ENCODE measurements at regions not wholly inside any gene's neighbourhood (a gene's known extent, or its start where the extent isn't known, plus 50 kb on each side); places are given as distances from the start of the nearest gene placed in this dataset.
"Not testable (repeated sequence)": the region's sequence is repeated elsewhere in the genome, so short reads cannot be mapped to it uniquely, and the experiment has no call there.

DNA sequence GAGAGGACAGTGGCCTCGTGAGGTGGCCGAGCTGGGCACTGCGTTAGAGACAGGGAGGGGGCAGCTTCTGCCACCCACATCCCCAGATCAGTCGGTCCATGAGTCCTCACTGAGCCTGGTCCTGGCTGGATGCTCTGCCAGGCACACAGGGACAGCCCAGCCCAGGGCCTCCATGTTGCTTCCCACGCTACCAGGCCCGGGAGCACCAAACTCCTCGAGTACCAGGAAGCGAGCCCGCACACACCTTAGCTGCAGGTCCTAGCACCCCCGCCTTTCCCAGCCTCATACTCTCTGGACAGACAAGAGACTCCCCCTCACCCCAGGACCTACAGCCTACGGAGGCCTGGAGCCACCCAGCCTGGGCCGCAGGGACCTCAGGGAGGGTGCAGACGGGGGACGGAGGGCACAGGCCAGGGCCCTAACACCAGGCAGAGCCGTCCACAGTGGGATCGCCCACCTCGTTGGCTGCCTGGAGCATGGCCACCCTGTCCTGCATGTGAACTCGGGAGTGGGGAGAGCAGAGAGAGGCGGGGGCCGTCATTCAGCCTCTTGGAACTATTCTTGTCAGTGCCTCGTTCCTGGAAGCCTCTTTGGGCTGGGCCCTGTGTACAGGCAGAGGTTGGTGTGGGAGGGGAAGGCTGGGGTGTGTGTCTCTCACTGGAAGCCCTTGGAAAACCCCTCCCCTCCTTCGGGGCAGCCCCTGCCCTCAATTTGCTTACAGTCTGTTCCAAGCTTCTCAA is 90.9 kb upstream of the RUNX3 start:
- in situ Hi-C loops (cut with HindIII; ENCODE audit: low pct_ligation_motif_present, low pct_unique_long_range_greater_than_20kb, low sequenced_read_pairs): no loop called here
- no peak for DNase-seq

DNA sequence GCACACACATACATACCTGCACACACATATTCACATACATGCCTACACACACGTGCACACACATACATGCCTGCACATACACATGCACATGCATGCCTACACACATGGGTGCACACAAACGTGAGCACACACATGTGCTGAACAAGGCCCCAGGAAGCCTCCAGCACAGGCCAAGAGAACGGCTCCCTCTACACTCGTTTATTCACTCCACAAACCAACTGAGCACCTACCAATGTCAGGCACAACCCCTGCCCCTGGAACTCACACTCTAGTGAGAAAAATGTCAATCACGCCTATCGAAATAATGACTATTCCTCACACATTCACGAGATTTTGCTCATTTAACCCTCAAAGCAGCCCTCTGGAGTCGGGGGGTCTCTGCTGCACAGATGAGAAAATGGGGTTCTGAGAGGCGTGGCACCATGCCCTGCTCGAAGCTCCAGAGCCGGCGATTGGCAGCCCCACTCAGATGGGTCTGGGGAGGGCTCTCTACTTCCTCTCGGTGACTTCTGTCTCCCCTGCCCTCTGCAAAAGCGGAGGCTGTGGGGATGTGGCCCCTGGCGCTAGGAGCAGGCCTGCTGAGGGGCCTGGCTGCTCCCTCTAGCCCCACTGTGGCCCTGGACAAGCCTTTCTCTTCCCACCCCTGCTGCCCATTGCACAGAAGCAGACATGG is 90.2 kb upstream of the RUNX3 start:
- in situ Hi-C loops (cut with HindIII; ENCODE audit: low pct_ligation_motif_present, low pct_unique_long_range_greater_than_20kb, low sequenced_read_pairs): no loop called here
- no peak for DNase-seq

DNA sequence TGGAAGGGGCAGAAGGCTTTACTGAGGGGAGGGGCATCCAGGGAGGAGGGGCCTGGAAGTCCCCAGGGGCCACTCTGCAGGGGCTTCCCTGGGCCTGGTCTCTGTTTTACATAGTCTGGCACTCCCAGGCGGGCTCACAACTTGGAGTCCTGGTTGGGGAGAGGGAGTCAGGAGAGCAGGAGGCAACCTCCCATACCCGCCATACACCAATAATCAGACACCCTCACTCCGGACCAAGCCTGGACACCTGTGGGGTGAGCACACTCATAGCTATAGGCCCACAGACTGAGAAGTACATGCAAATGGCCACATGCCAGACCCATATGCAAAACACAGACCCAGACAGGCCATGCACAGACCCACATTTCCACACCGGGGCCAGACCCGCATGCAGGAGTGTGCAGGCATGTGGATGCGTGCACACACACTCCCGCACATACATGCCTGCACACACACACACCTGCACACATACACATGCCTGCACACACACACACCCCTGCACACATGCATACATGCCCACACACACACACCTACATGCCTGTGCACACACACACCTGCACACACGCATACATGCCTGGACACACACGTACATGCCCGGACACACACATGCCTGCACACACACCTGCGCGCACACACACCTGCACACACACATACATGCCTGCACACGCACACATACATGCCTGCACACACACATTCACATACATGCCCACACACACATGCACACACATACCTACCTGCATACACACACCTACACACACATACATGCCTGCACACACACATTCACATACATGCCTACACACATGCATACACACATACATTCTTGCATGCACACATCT is 89.5 kb upstream of the RUNX3 start:
- no peak for DNase-seq
- in situ Hi-C loops (cut with HindIII; ENCODE audit: low pct_ligation_motif_present, low pct_unique_long_range_greater_than_20kb, low sequenced_read_pairs): no loop called here

DNA sequence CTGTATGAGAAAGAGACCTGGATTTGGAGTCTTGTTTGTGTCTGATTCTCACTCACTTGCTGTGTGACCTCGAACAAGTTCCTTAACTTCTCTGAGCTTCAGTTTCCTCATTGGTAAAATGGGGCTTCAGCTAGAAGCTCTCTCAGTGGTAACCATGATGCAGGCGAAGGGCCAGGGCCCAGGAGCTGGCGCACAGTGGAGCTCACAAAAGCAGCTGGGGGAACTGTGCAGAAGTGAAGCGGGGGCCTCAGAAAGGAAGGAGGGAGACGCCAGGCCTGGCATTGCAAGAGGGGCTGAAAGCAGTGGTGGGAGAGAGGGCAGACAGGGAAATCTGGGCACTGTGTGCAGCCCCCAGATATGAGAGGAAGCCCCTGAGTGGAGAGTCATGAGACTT is 88.9 kb upstream of the RUNX3 start:
- DNase-seq: no peak
- in situ Hi-C loops (cut with HindIII; ENCODE audit: low pct_ligation_motif_present, low pct_unique_long_range_greater_than_20kb, low sequenced_read_pairs): no loop called here

DNA sequence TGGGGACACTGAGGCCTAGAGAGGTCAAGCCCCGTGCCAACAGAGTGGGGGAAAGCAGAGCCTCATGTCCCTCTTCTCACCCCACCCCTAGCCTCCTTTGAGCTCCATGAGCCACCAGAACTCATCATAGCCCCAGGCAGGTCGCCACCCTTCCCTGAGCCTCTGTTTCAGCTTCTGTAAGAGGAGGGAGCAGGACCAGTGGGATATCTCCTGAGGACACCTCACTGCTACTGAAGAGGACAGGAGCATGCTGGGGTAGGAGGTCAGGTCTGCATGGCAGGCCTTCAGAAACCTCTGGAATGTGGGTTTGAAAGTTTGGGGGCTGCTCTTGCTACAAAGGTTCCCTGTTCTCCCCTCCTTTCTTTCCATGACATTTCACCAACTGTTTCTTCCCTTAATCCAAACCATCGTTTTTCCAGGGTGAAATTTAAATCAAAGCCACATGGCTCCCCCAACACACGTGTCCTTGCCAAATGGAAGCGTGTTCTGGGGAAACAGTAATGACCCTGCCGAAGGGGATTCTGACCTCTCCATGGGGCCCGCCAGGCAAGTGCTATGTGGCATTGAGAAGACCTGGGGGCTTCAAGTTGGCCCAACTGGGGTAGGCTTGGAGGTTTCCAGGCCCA is 88.1 kb upstream of the RUNX3 start:
- DNase-seq: no peak
- in situ Hi-C loops (cut with HindIII; ENCODE audit: low pct_ligation_motif_present, low pct_unique_long_range_greater_than_20kb, low sequenced_read_pairs): no loop called here

DNA sequence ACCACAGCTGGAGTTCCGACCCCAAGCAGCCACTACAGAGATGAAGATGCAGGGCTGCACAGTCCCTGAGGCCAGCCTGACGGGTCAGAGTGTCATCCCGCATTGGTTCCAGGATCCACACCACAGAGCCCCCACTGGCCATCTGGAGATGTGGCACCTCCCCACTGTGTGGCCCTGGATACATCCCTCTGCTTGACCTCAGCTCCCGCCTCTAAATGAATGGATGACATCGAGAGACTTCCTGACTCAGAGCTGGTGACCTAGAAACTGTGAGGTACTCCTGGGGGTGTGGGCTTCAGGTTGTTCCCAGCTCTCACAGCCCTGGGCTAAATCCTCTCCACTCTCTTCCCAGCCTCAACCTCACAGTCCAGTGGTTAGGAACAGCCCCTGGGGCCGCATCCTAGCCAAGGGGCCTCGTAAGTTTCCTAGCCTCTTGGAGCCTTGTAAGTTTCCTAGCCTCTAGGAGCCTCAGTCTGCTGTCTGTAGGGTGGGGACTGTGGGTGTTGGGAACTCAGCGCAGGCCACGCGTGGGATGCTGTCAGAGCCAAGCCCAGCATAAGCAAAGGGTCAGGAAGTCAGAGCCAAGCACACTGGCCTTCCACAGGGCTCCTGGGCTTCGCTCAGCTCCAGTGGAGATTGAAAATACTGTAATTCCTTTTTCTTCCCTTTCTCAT is 87.5 kb upstream of the RUNX3 start:
- in situ Hi-C loops (cut with HindIII; ENCODE audit: low pct_ligation_motif_present, low pct_unique_long_range_greater_than_20kb, low sequenced_read_pairs): no loop called here
- DNase-seq: no peak

DNA sequence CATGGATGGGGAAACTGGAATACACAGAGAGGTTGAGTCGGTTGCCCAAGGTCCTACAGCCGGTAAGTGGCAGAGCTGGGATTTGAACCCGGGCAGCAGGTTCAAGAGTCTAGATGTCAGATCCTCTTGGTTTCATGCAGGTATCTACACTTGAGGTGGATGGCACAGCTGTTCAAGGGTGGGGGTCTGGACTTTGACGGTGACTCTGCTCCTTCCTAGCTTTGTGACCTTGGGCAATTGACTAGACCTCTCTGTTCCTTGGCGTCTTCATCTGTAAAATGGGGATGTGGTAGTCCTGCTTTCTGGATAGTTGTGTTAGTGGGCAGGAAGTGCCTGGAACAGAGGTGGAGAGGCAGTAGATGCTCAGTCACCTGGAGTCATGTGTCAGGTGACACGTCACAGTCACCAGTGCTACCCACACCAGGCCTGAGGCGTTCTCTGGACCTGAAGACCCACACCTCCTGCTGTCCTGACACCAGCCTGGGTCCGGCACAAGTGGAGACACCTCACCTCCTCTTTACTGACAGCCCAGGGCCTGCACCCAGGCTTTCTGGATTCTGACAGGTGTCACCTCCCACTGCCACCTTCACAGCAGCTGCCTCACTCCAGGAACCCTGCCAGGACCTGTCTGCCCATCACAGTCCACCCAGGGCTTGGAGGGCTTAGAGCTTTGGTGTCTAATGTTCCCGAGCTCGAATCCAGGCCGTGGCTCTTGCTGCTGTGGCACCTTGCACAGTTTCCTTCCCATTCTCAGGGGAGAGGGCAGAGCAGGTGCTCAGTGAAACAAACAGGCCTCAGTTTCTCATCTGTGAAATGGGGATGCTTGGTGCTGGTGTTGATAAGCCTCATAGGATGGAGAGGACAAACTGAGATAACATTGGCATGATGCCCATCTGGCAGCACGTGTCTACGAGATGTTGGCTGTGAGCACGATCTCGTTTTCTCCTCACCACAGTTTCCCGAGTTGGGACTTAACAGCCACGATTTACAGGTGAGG is 83.2 kb upstream of the RUNX3 start:
- in situ Hi-C loops (cut with HindIII; ENCODE audit: low pct_ligation_motif_present, low pct_unique_long_range_greater_than_20kb, low sequenced_read_pairs): no loop called here

DNA sequence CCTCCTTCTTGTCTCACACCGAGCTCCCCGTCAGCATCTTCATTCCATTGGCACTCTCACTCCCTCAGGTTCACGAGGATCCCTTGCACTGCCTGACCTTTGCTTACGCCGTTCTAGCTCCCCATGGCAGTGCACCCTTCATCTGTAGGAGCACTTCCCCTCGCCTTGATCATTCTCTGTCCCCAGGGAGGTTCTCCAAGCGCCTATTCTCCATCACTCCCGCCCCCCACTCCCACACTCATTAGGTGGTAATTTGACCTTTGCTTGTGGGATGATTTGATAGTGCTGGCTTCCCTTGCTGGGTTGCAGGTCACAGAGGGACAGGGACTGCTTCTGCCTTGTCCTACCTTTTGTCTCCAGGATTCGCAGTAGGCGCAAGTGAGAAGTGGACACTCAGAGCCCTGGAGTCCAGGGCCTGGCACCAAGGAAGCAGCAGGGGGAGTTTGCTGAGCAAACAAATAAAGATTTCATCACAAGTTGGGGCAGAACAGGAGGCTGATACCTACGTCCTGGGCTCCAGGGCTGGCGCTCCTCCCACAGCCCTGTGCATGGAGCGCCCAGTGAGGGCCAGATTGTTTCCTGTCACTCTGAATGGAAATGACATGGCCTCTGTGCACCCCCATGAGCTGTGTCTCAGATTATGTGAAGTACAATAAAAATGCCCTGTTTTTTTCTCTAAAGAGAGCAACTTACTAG is 82.0 kb upstream of the RUNX3 start:
- in situ Hi-C loops (cut with HindIII; ENCODE audit: low pct_ligation_motif_present, low pct_unique_long_range_greater_than_20kb, low sequenced_read_pairs): no loop called here
- no peak for DNase-seq

More for the DNA sequence above, 83.2 kb upstream of the RUNX3 start:
- no peak for DNase-seq

DNA sequence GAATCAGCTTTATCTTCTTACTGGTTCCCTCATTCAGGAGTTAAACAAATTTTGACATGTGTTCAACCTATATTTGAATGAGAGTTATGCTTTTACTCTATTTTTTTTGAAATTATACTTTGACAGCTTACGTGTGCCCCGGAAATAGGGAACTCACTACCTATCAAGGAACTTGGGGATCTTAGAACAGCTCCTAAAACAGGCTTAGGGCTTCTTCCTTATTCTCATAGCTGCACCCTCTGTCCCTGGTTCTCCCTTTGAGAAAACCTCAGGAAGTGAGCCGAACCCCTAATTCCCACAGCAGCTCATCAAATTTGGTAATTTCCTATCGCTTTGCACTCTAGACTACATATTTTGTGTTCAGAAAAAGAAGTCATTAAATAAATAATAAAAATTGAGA is 81.2 kb upstream of the RUNX3 start:
- in situ Hi-C loops (cut with HindIII; ENCODE audit: low pct_ligation_motif_present, low pct_unique_long_range_greater_than_20kb, low sequenced_read_pairs): no loop called here
- DNase-seq: no peak

DNA sequence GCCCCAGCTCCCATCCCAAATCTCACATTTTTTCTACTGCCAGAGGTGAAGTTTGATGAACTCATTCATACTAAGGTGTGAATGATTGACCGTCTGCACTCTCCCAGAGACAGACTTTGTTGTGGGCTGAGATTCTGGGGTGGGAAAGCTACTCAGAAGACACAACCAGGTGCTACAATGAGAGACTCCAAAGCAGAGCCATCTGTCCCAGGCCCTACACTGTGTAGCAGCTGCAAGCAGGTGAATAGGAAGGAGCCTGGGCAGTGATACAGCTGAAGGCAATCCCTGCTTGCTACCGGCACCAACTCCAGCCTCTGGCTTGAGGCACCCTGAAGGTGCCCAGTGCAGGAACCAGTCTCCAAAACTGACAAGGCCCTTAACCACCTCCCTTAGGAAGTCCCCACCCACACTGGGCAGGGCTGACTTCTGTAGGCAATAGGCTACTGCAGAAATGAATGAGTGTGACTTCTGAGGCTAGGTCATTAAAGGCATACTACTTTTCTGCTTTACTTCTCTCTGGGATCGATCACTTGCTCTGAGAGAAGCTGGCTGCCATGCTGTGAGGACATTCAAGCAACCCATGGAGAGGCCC is 79.7 kb upstream of the RUNX3 start:
- in situ Hi-C loops (cut with HindIII; ENCODE audit: low pct_ligation_motif_present, low pct_unique_long_range_greater_than_20kb, low sequenced_read_pairs): no loop called here
- DNase-seq: no peak

DNA sequence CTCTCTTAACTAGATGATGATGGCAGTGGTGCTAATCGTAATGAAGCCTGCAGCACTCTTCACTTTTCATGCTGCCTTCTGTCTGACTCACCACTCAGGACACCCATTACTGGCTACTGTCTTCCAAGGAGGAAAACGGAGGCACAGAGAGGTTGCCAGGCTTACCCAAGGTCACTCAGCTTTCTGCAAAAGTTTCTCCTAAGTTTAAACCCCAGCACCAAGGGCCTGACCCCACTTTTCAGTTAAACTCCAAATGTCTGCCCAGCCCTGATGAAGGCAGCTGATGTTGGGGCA is 78.1 kb upstream of the RUNX3 start:
- in situ Hi-C loops (cut with HindIII; ENCODE audit: low pct_ligation_motif_present, low pct_unique_long_range_greater_than_20kb, low sequenced_read_pairs): no loop called here
- no peak for DNase-seq

DNA sequence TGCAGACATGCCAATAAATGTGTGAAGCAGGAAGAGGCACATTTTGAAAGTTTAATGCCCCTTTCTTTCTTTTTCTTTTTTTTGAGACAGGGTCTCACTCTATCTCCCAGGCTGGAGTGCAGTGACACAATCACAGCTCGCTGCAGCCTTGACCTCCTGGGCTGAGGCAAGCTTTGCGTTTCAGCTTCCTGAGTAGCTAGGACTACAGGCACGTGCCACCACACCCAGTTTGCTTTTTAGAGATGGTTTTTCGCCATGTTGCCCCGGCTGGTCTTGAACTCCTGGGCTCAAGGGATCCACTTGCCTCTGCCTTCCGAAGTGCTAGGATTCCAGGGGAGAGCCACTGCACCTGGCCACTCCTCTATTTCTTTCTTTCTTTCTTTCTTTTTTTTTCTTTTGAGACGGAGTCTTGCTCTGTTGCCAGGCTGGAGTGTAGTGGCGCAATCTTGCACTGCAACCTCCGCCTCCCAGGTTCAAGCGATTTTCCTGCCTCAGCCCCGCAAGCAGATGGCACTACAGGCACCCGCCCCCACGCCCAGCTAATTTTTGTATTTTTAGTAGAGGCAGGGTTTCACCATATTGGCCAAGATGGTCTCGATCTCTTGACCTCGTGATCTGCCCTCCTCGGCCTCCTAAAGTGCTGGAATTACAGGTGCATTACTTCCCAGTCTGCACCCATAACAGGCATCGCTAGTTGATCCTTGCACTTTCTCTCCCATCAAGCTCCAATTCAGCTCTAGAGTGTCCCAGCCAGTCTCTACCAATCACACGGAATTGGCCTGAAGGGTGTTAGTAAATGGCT is 77.5 kb upstream of the RUNX3 start:
- DNase-seq; in situ Hi-C loops (cut with HindIII; ENCODE audit: low pct_ligation_motif_present, low pct_unique_long_range_greater_than_20kb, low sequenced_read_pairs): not testable (repeated sequence)

DNA sequence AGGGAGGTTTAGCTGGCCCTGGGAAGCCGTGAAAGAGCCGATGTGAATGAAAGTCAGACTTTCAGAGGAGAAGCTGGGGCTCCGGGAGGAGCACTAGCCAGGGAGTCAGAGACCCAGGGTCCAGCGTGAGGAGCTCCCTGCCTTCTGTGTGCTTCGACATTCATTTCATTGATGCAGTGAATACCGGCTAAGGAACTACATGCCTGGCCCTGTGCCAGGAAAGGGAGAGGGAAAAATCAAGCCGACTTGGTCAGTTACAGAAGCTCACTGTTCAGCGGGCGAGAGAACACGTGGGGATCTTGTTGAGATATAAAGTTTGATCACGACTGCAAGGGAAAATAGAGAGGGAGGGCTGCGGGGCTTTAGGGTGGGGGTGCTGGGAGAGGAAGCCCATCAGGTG is 76.7 kb upstream of the RUNX3 start:
- DNase-seq: no peak
- in situ Hi-C loops (cut with HindIII; ENCODE audit: low pct_ligation_motif_present, low pct_unique_long_range_greater_than_20kb, low sequenced_read_pairs): no loop called here

DNA sequence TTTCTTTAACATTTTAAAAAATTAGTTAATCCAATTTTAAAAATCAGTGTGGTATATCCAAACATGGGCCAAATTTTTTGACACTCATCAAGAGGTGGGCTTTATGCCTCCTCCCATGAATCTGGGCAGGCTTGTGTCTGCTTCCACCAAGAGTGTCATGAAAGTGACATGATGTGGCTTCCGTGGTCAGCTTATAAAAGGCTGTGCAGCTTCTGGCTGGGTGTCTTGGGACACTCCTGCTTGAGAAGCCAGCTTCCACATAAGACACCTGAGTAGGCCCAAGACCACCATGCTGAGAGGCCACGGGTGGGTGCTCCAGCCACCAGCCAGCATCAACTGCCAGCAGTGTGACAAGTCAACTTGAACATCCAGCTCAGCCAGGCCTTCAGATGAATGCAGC is 74.3 kb upstream of the RUNX3 start:
- in situ Hi-C loops (cut with HindIII; ENCODE audit: low pct_ligation_motif_present, low pct_unique_long_range_greater_than_20kb, low sequenced_read_pairs): no loop called here
- DNase-seq: no peak

DNA sequence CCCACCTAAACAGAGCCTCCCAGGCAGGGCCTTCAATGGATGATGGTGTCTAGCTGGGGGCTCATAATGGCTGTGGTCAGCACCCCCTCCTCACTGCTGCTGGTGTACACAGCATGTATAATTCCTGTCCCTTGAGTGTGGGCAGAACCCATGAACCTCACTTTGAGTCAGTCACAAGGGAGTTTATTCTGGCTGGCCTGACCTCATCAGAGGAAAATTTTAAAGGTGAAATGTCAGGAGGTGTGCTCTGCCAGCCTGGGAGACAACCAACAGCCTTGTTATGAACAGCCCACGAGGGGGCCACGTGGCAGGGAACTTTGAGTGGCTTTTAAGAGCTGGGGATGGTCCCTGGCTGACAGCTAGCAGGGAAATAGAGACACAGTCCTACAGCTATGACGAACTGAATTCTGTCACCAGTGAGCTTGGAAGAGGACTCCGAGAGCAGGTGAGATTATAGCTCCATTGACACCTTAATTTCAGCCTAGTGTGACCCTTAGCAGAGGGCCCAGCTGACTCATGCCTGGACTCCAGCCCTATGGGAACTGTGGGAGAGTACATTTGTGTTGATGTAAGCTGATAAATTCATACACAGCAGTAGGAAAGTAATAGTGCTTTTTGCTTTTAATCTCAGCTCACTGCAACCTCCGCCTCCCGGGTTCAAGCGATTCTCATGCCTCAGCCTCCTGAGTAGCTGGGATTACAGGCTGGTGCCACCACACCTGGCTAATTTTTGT is 73.5 kb upstream of the RUNX3 start:
- in situ Hi-C loops (cut with HindIII; ENCODE audit: low pct_ligation_motif_present, low pct_unique_long_range_greater_than_20kb, low sequenced_read_pairs): no loop called here
- no peak for DNase-seq

DNA sequence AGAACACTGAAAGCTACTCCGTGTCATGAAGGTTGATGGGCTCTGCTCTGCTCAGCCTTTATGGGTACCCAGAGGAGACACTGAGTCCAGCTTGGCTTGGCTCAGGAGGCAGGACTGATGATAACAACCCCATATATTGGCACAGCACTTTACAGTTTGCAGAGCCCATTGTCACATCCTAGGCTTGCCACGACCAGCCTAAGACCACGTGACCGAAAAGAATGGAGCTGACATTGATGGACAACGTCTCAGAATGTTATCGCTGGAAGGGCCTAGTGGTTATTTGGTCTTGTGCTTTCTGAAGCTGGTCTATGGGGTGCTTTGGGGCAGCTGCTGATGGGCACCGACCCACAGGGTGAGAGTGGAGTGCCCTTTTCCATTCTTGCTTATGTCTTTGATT is 72.9 kb upstream of the RUNX3 start:
- DNase-seq: no peak
- in situ Hi-C loops (cut with HindIII; ENCODE audit: low pct_ligation_motif_present, low pct_unique_long_range_greater_than_20kb, low sequenced_read_pairs): no loop called here
